ENCODE measurements at regions not wholly inside any gene's neighbourhood (a gene's known extent, or its start where the extent isn't known, plus 50 kb on each side); places are given as distances from the start of the nearest gene placed in this dataset.

GRCh38 chr21:24224422-24224821 lies 1382.9 kb downstream of the MRPL39 start:
- intact Hi-C loops (cut with DNase I): no loop called here
- no peaks in the 10 kb centered on the region for H3K27me3 ChIP-seq

DNA sequence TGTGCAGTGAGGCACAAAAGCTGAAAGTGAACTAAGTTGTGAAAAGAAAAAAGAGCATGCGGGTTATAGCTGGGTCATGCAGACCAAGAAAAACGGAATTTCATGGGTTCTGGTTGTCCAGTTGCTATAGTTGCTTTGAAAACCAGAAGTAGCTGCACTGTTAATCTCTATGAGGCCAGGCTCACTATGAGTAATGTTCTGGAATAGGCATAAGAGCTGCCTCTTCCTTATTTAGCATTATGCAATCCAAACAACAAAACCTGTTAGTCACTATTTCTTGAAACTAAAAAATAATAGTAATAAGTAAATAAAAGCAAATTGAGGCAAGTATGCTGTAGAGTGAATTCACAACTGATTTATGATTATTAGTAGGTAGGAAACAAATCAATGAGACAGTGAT lies 1383.7 kb downstream of the MRPL39 start:
- DNase-seq (ENCODE audit: extremely low spot score in 2 of 2): no peak
- TF ChIP-seq POLR2AphosphoS5 (IDR thresholded peaks at IDR 0.05; ENCODE audit: insufficient read depth in 1 of 2, low read depth in 1 of 2): peak in 1 of 2 donors; percentile 50
- TF ChIP-seq POLR2A (IDR thresholded peaks at IDR 0.05): no peak
- H3K4me3 ChIP-seq: no peak overlapping the region
- intact Hi-C loops (cut with DNase I): no loop called here
- H3K27me3 ChIP-seq: no peaks in the 10 kb centered on the region
- no peak overlapping the region for H3K27ac ChIP-seq
- no peaks in the 10 kb centered on the region for H3K9me3 ChIP-seq
- H3K4me1 ChIP-seq: no peaks in the 10 kb centered on the region
- no peaks in the 10 kb centered on the region for H3K36me3 ChIP-seq

More at GRCh38 chr21:24224422-24224821, 1382.9 kb downstream of the MRPL39 start:
- Histone ChIP-seq H3K4me3 (no peak overlapping the region), H3K27ac (no peak overlapping the region), H3K9me3 (no peaks in the 10 kb centered on the region), H3K4me1 (no peaks in the 10 kb centered on the region), H3K36me3 (no peaks in the 10 kb centered on the region)
- no peak for DNase-seq (ENCODE audit: extremely low spot score in 2 of 2)
- TF ChIP-seq POLR2A (IDR thresholded peaks at IDR 0.05) (no peak), CTCF (IDR thresholded peaks at IDR 0.05) (no peak), POLR2AphosphoS5 (IDR thresholded peaks at IDR 0.05; ENCODE audit: insufficient read depth in 1 of 2, low read depth in 1 of 2) (peak in 1 of 2 donors; percentile 29)

- Histone ChIP-seq H3K27me3 (no peaks in the 10 kb centered on the region), H3K36me3 (no peaks in the 10 kb centered on the region), H3K4me1 (no peaks in the 10 kb centered on the region), H3K27ac (no peak overlapping the region), H3K4me3 (no peak overlapping the region), H3K9me3 (no peaks in the 10 kb centered on the region)
- TF ChIP-seq POLR2A (IDR thresholded peaks at IDR 0.05): no peak
- TF ChIP-seq CTCF (IDR thresholded peaks at IDR 0.05): no peak
- no peak for TF ChIP-seq POLR2AphosphoS5 (IDR thresholded peaks at IDR 0.05; ENCODE audit: insufficient read depth in 1 of 2, low read depth in 1 of 2)
- DNase-seq (ENCODE audit: extremely low spot score in 2 of 2): no peak
- intact Hi-C loops (cut with DNase I): no loop called here
These were observed 1384.6 kb downstream of the MRPL39 start for GRCh38 chr21:24222676-24223075.

GRCh38 chr21:24220446-24220845 lies 1386.8 kb downstream of the MRPL39 start:
- Histone ChIP-seq H3K4me3 (no peak overlapping the region), H3K27me3 (no peaks in the 10 kb centered on the region), H3K9me3 (no peaks in the 10 kb centered on the region), H3K36me3 (no peaks in the 10 kb centered on the region), H3K4me1 (no peaks in the 10 kb centered on the region), H3K27ac (no peak overlapping the region)
- intact Hi-C loops (cut with DNase I): no loop called here
- no peak for TF ChIP-seq POLR2A (IDR thresholded peaks at IDR 0.05)
- no peak for TF ChIP-seq CTCF (IDR thresholded peaks at IDR 0.05)
- TF ChIP-seq POLR2AphosphoS5 (IDR thresholded peaks at IDR 0.05; ENCODE audit: insufficient read depth in 1 of 2, low read depth in 1 of 2): no peak
- no peak for DNase-seq (ENCODE audit: extremely low spot score in 2 of 2)

DNA sequence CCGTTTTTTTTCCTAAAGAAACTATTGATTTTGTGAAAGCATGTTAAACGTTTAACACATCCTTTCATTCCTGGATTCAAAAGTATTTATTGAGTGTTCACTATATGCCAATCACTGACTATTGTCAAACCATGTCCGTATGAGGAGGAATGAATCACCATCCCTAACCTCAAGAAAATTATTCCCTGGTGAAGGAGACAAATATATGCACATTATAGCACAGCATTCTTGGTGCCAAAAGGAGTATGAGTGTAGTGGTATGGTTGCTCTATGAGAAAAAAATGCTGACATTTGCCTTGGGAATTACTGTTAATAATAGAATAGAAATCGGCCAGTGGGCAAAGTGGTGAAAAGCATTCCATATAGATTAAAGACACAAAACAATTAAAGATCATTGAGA lies 1390.1 kb downstream of the MRPL39 start:
- intact Hi-C loops (cut with DNase I): no loop called here
- no peaks in the 10 kb centered on the region for H3K4me1 ChIP-seq
- H3K27ac ChIP-seq: no peak overlapping the region
- no peak overlapping the region for H3K4me3 ChIP-seq
- DNase-seq (ENCODE audit: extremely low spot score in 2 of 2): no peak
- no peaks in the 10 kb centered on the region for H3K36me3 ChIP-seq
- no peaks in the 10 kb centered on the region for H3K9me3 ChIP-seq
- no peaks in the 10 kb centered on the region for H3K27me3 ChIP-seq
- TF ChIP-seq CTCF (IDR thresholded peaks at IDR 0.05) (no peak), POLR2A (IDR thresholded peaks at IDR 0.05) (no peak), POLR2AphosphoS5 (IDR thresholded peaks at IDR 0.05; ENCODE audit: insufficient read depth in 1 of 2, low read depth in 1 of 2) (no peak)

Measured in vagina (tissue), 2 donors.